GM12872 (cell line): ENCODE measurements at regions not wholly inside any gene's neighbourhood (a gene's known extent, or its start where the extent isn't known, plus 50 kb on each side); places are given as distances from the start of the nearest gene placed in this dataset.

ENCODE experiments used
- CTCF ChIP-seq: IDR thresholded peaks from 3 replicates; pipeline ENCODE4 v1.5.1; 2011; ENCODE audit warnings: low read depth, mild to moderate bottlenecking, low read length, moderate library complexity; ENCODE audit not compliant: insufficient read depth

- TF ChIP-seq CTCF: no peak
Observed at GRCh38 chr4:89582756-89583505, 254.0 kb downstream of the SNCA start.

- TF ChIP-seq CTCF: no peak
Observed at GRCh38 chr4:89579771-89580170, 257.2 kb downstream of the SNCA start.

DNA sequence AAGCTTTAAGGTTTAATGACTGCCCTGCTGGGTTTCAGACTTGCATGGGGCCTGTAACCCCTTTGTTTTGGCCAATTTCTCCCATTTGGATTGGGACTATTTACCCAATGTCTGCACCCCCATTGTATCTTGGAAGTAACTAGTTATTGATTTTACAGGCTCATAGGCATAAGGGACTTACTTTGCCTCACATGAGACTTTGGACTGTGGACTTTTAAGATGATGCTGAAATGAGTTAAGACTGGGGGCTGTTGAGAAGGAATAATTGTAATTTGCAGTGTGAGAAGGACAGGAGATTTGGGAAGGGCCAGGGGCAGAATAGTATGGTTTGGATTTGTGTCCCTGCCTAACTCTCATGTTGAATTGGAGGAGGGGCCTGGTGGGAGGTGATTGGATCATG lies 260.7 kb downstream of the SNCA start:
- no peak for TF ChIP-seq CTCF

DNA sequence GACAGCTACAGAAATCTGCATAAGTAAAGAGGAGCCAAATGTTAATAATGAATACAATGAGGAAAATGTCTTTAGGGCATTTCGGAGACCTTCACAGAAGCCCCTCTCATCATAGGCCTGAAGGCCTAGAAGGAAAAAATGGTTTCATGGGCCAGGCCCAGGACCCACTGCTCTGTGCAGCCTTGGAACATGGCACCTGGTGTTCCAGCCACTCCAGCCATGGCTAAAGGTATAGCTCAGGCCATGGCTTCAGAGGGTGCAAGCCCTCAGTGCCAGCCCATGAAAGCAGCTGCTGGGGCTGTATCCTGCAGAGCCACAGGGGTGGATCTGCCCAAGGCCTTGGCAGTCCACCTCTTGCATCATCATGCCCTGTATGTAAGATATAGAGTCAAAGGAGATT lies 261.1 kb downstream of the SNCA start:
- no peak for TF ChIP-seq CTCF

- no peak for TF ChIP-seq CTCF
Observed at GRCh38 chr4:89574176-89574575, 262.8 kb downstream of the SNCA start.

GRCh38 chr4:89573656-89574055 lies 263.3 kb downstream of the SNCA start:
- TF ChIP-seq CTCF: no peak

DNA sequence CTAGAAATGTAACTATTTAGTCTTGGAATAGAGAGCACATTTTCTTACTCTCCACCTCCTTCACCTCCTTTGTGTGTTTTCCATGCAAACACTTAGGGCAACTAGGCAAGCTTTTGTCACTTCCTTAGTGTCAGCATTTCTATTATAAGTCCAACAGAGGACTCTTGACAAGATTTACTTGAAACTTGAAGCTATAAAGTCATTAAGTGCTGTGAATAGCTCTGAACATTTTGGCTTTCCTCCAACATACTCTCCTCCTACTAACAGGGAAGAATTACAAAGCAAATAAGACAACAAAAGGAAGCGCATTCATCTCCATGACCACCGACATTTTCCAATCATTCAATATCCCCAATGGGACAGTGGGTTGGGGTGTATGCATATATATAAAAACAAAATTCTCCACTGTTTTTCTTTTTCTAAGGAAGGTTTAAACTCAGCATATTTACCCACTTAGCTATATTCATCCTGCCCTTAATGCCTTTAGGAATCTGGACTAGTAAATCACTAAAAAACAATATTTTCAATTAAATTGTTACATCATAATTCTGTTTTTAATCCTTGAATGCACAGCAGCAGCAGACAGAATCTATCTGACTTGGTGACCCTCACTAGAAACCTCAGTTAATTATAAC lies 264.6 kb downstream of the SNCA start:
- no peak for TF ChIP-seq CTCF
